ENCODE measurements at regions not wholly inside any gene's neighbourhood (a gene's known extent, or its start where the extent isn't known, plus 50 kb on each side); places are given as distances from the start of the nearest gene placed in this dataset.

- no peak overlapping the region for H3K4me3 ChIP-seq (ENCODE audit: low read depth, low read length)
- DNase-seq (ENCODE audit: low read depth), result no peak
- no peak for TF ChIP-seq CTCF (conservative IDR thresholded peaks at IDR 0.05; ENCODE audit: low read depth, low read length)
Measured at GRCh38 chr2:853203-853870, 97.3 kb upstream of the SNTG2 start.

- DNase-seq (ENCODE audit: low read depth), result no peak
- no peak overlapping the region for H3K4me3 ChIP-seq (ENCODE audit: low read depth, low read length)
- no peak for TF ChIP-seq CTCF (conservative IDR thresholded peaks at IDR 0.05; ENCODE audit: low read depth, low read length)
Measured at GRCh38 chr2:852168-852567, 98.5 kb upstream of the SNTG2 start.

GRCh38 chr2:851680-852079 lies 99.0 kb upstream of the SNTG2 start:
- TF ChIP-seq CTCF (conservative IDR thresholded peaks at IDR 0.05; ENCODE audit: low read depth, low read length), result no peak
- DNase-seq (ENCODE audit: low read depth), result no peak
- H3K4me3 ChIP-seq (ENCODE audit: low read depth, low read length), result no peak overlapping the region

GRCh38 chr2:851078-851477 lies 99.6 kb upstream of the SNTG2 start:
- DNase-seq (ENCODE audit: low read depth), result no peak

GRCh38 chr2:850429-850828 lies 100.2 kb upstream of the SNTG2 start:
- no peak overlapping the region for H3K4me3 ChIP-seq (ENCODE audit: low read depth, low read length)
- no peak for TF ChIP-seq CTCF (conservative IDR thresholded peaks at IDR 0.05; ENCODE audit: low read depth, low read length)
- DNase-seq (ENCODE audit: low read depth), result no peak

More at GRCh38 chr2:851078-851477, 99.6 kb upstream of the SNTG2 start:
- no peak overlapping the region for H3K4me3 ChIP-seq (ENCODE audit: low read depth, low read length)
- no peak for TF ChIP-seq CTCF (conservative IDR thresholded peaks at IDR 0.05; ENCODE audit: low read depth, low read length)

- H3K4me3 ChIP-seq (ENCODE audit: low read depth, low read length), result no peak overlapping the region
- TF ChIP-seq CTCF (conservative IDR thresholded peaks at IDR 0.05; ENCODE audit: low read depth, low read length), result no peak
- DNase-seq (ENCODE audit: low read depth), result no peak
Measured at GRCh38 chr2:848099-848498, 102.5 kb upstream of the SNTG2 start.

GRCh38 chr2:847669-848068 lies 103.0 kb upstream of the SNTG2 start:
- no peak overlapping the region for H3K4me3 ChIP-seq (ENCODE audit: low read depth, low read length)
- no peak for TF ChIP-seq CTCF (conservative IDR thresholded peaks at IDR 0.05; ENCODE audit: low read depth, low read length)
- DNase-seq (ENCODE audit: low read depth), result no peak
